H9 (cell line): ENCODE measurements at regions not wholly inside any gene's neighbourhood (a gene's known extent, or its start where the extent isn't known, plus 50 kb on each side); places are given as distances from the start of the nearest gene placed in this dataset.

Source experiments
- DNase-seq: peaks from one replicate; pipeline ENCODE4 v3.0.0-alpha.2; 2017
- H2AFZ ChIP-seq: one replicate; pipeline ENCODE4 v1.6.1; 2013; ENCODE audit warnings: mild to moderate bottlenecking, low read length, control low read depth, moderate library complexity
- H2AK5ac ChIP-seq: 2 replicates; pipeline ENCODE4 v1.6.1; 2013; ENCODE audit warnings: low read length, control low read depth, mixed read lengths; ENCODE audit not compliant: insufficient read length
- H2BK120ac ChIP-seq: one replicate; pipeline ENCODE4 v1.6.1; 2013; ENCODE audit warnings: low read depth, mild to moderate bottlenecking, low read length, control low read depth, inconsistent platforms; ENCODE audit not compliant: poor library complexity, severe bottlenecking
- H2BK12ac ChIP-seq: 2 replicates; pipeline ENCODE4 v1.6.1; 2013; ENCODE audit warnings: low read length, control low read depth, mixed read lengths, low read depth; ENCODE audit not compliant: insufficient read length
- H2BK15ac ChIP-seq: 2 replicates; pipeline ENCODE4 v1.6.1; 2013; ENCODE audit warnings: low read depth, low read length, control low read depth
- H2BK20ac ChIP-seq: one replicate; pipeline ENCODE4 v1.6.1; 2013; ENCODE audit warnings: low read depth, mild to moderate bottlenecking, low read length, control low read depth, inconsistent platforms; ENCODE audit not compliant: poor library complexity, severe bottlenecking
- H2BK5ac ChIP-seq: 2 replicates; pipeline ENCODE4 v1.6.1; 2013; ENCODE audit warnings: low read length, control low read depth, mixed read lengths; ENCODE audit not compliant: insufficient read length
- H3K14ac ChIP-seq: 2 replicates; pipeline ENCODE4 v1.6.1; 2013; ENCODE audit warnings: low read length, control low read depth; ENCODE audit not compliant: insufficient read depth
- H3K18ac ChIP-seq: 2 replicates; pipeline ENCODE4 v1.6.1; 2013; ENCODE audit warnings: low read depth, mild to moderate bottlenecking, mixed read lengths, low read length, control low read depth; ENCODE audit not compliant: insufficient read length
- H3K23ac ChIP-seq: 2 replicates; pipeline ENCODE4 v1.6.1; 2013; ENCODE audit warnings: low read length, control low read depth, mixed read lengths, low read depth; ENCODE audit not compliant: insufficient read length
- H3K23me2 ChIP-seq: 2 replicates; pipeline ENCODE4 v1.6.1; 2013; ENCODE audit warnings: low read depth, mild to moderate bottlenecking, mixed read lengths, low read length, control low read depth; ENCODE audit not compliant: insufficient read length, poor library complexity, severe bottlenecking
- H3K27ac ChIP-seq: 2 replicates; pipeline ENCODE4 v1.5.1; 2013; ENCODE audit warnings: low read length, control low read depth, mixed read lengths, low read depth; ENCODE audit not compliant: insufficient read length
- H3K27me3 ChIP-seq: 2 replicates; pipeline ENCODE4 v1.6.1; 2013; ENCODE audit warnings: low read length, control low read depth, inconsistent platforms; ENCODE audit not compliant: insufficient read depth
- H3K4ac ChIP-seq: 2 replicates; pipeline ENCODE4 v1.6.1; 2013; ENCODE audit warnings: low read depth, mild to moderate bottlenecking, control low read depth, inconsistent platforms, low read length, moderate library complexity
- H3K4me1 ChIP-seq: 2 replicates; pipeline ENCODE4 v1.6.1; 2013; ENCODE audit warnings: low read length, control low read depth, inconsistent platforms; ENCODE audit not compliant: insufficient read depth
- H3K4me2 ChIP-seq: 2 replicates; pipeline ENCODE4 v1.6.1; 2013; ENCODE audit warnings: low read length, control low read depth, mixed read lengths; ENCODE audit not compliant: insufficient read length, insufficient read depth
- H3K56ac ChIP-seq: 2 replicates; pipeline ENCODE4 v1.6.1; 2013; ENCODE audit warnings: low read depth, mild to moderate bottlenecking, mixed read lengths, low read length, control low read depth; ENCODE audit not compliant: insufficient read length
- H3K79me1 ChIP-seq: 2 replicates; pipeline ENCODE4 v1.6.1; 2013; ENCODE audit warnings: low read depth, mild to moderate bottlenecking, moderate library complexity, low read length, control low read depth, inconsistent platforms; ENCODE audit not compliant: insufficient read depth, poor library complexity, severe bottlenecking
- H3K79me2 ChIP-seq: 2 replicates; pipeline ENCODE4 v1.6.1; 2013; ENCODE audit warnings: low read length, control low read depth, inconsistent platforms; ENCODE audit not compliant: insufficient read depth
- H3K9ac ChIP-seq: 2 replicates; pipeline ENCODE4 v1.6.1; 2013; ENCODE audit warnings: low read length, control low read depth, mixed read lengths; ENCODE audit not compliant: insufficient read length; ENCODE audit errors: extremely low read depth
- H3K9me3 ChIP-seq: one replicate; pipeline ENCODE4 v1.6.1; 2013; ENCODE audit warnings: low read depth, low read length, inconsistent platforms; ENCODE audit not compliant: control insufficient read depth
- H3T11ph ChIP-seq: one replicate; pipeline ENCODE4 v1.6.1; 2013; ENCODE audit warnings: mild to moderate bottlenecking, low read length, control low read depth, inconsistent platforms
- H4K20me1 ChIP-seq: one replicate; pipeline ENCODE4 v1.6.1; 2013; ENCODE audit not compliant: control insufficient read depth, insufficient read length, insufficient read depth
- H4K5ac ChIP-seq: 2 replicates; pipeline ENCODE4 v1.6.1; 2013; ENCODE audit warnings: low read depth, mild to moderate bottlenecking, mixed read lengths, low read length, control low read depth; ENCODE audit not compliant: insufficient read length
- H4K8ac ChIP-seq: replicated peaks from 2 replicates; pipeline ENCODE4 v1.6.1; 2013; ENCODE audit warnings: low read length, control low read depth, mixed read lengths, low read depth; ENCODE audit not compliant: insufficient read length
- H4K91ac ChIP-seq: 2 replicates; pipeline ENCODE4 v1.6.1; 2013; ENCODE audit warnings: low read depth, mild to moderate bottlenecking, moderate library complexity, mixed read lengths, low read length, control low read depth; ENCODE audit not compliant: insufficient read length
- H3K27ac Mint-ChIP-seq, 3 experiments: 2 replicates in 2 of 3; 3 replicates in 1 of 3; pipeline ENCODE4 v1.8.0; 2020 to 2021; ENCODE audit warnings: mixed read lengths in 3 of 3, mild to moderate bottlenecking in 1 of 3, moderate library complexity in 1 of 3
- H3K27me3 Mint-ChIP-seq: 2 replicates; pipeline ENCODE4 v1.8.0; 2021; ENCODE audit warnings: low read depth, mild to moderate bottlenecking, moderate library complexity, mixed read lengths
- H3K36me3 Mint-ChIP-seq, 3 experiments: 2 replicates in 2 of 3; 3 replicates in 1 of 3; pipeline ENCODE4 v1.8.0; 2020 to 2021; ENCODE audit warnings: low read depth in 3 of 3, mixed read lengths in 3 of 3; ENCODE audit not compliant: insufficient read depth in 1 of 3
- H3K4me1 Mint-ChIP-seq, 2 experiments: 2 replicates each; pipeline ENCODE4 v1.8.0; 2020; ENCODE audit warnings: mixed read lengths in 2 of 2
- H3K4me3 Mint-ChIP-seq, 2 experiments: 2 replicates in 1 of 2; 3 replicates in 1 of 2; pipeline ENCODE4 v1.8.0; 2020 to 2021; ENCODE audit warnings: mild to moderate bottlenecking in 2 of 2, mixed read lengths in 2 of 2, moderate library complexity in 1 of 2
- H3K9me3 Mint-ChIP-seq, 2 experiments: 2 replicates in 1 of 2; 3 replicates in 1 of 2; pipeline ENCODE4 v1.8.0; 2020; ENCODE audit warnings: mild to moderate bottlenecking in 2 of 2, mixed read lengths in 2 of 2, moderate library complexity in 1 of 2
- CTCF ChIP-seq: fragments of 200-600 bp; sonication (generic); conservative IDR thresholded peaks from 3 replicates; pipeline ENCODE4 v1.8.0; 2021; ENCODE audit warnings: antibody characterized with exemption, mild to moderate bottlenecking
- WGBS: extraction: QIAGEN DNeasy Blood & Tissue Kit; methylation state at CpG from one replicate; pipeline ENCODE4 v1.1.7; 2013; ENCODE audit warnings: missing lambda C conversion rate, low lambda C conversion rate, mixed read lengths; ENCODE audit not compliant: insufficient read length; ENCODE audit errors: extremely low coverage; 5-methylcytosine and 5-hydroxymethylcytosine counted together

- no peak overlapping the region for H2BK5ac ChIP-seq
- H3K27ac Mint-ChIP-seq: no peak overlapping the region
- H3K4me1 Mint-ChIP-seq: peaks cover 3% of the 10 kb centered on the region in 2 experiments; a peak in 2 of 4 replicates
- no peak overlapping the region for H3K4me3 Mint-ChIP-seq
- no peaks in the 10 kb centered on the region for H3K9me3 Mint-ChIP-seq
- no peak overlapping the region for H3T11ph ChIP-seq
- H2BK12ac ChIP-seq: no peak overlapping the region
- no peak overlapping the region for H2AFZ ChIP-seq
- H2BK120ac ChIP-seq: no peak overlapping the region
- H2BK15ac ChIP-seq: no peak overlapping the region
- H3K56ac ChIP-seq: no peak overlapping the region
- no peak overlapping the region for H3K9ac ChIP-seq
- no peak overlapping the region for H2AK5ac ChIP-seq
- DNase-seq: no peak
- H3K36me3 Mint-ChIP-seq: no peaks in the 10 kb centered on the region
- no peak overlapping the region for H4K5ac ChIP-seq
- H3K79me2 ChIP-seq: no peaks in the 10 kb centered on the region
- no peak overlapping the region for H3K4me2 ChIP-seq
- no peaks in the 10 kb centered on the region for H3K9me3 ChIP-seq
- H4K8ac ChIP-seq: no peak overlapping the region
- no peaks in the 10 kb centered on the region for H3K27me3 ChIP-seq
- H3K4me1 ChIP-seq: no peaks in the 10 kb centered on the region
- no peak overlapping the region for H3K27ac ChIP-seq
- WGBS: no CpG with 5 or more reads among the region's 5 CpGs
- H3K23me2 ChIP-seq: no peaks in the 10 kb centered on the region
- no peaks in the 10 kb centered on the region for H3K79me1 ChIP-seq
- H3K23ac ChIP-seq: no peak overlapping the region
- no peak overlapping the region for H3K14ac ChIP-seq
- no peak overlapping the region for H3K18ac ChIP-seq
- no peaks in the 10 kb centered on the region for H4K20me1 ChIP-seq
- TF ChIP-seq CTCF: no peak
- no peaks in the 10 kb centered on the region; the same call in 1 of the 2 replicates for H3K27me3 Mint-ChIP-seq
- no peak overlapping the region for H2BK20ac ChIP-seq
- no peak overlapping the region for H3K4ac ChIP-seq
- H4K91ac ChIP-seq: no peak overlapping the region
These were observed 115.7 kb downstream of the MATN1 start for GRCh38 chr1:30607723-30608122.
